T-cell (primary cell): ENCODE measurements at regions not wholly inside any gene's neighbourhood (a gene's known extent, or its start where the extent isn't known, plus 50 kb on each side); places are given as distances from the start of the nearest gene placed in this dataset.

Experiments used
- ATAC-seq, 4 experiments: fragments of 200-7000 bp in 3 of 4; fragments of 150-1000 bp in 1 of 4; cut with Tn5 transposase; replicated peaks in 1 of 4; 1 replicate in 3 of 4; 2 replicates in 1 of 4; pipeline ENCODE4 v1.10.0; 2021; ENCODE audit warnings: moderate library complexity in 3 of 4, mild to moderate bottlenecking in 2 of 4, moderate number of reproducible peaks in 1 of 4
- CTCF ChIA-PET, 2 donors: fragments of 300-600 bp; sonication (Branson Sonifier 250); formaldehyde crosslinking; loops; one replicate each; lab custom pipeline; 2022; ENCODE audit warnings: antibody characterized with exemption in 2 of 2; lab: Charles Lee
- POLR2A ChIA-PET, 2 donors: fragments of 300-600 bp; sonication (Branson Sonifier 250); formaldehyde crosslinking; loops; one replicate each; lab custom pipeline; 2022; ENCODE audit warnings: antibody characterized with exemption in 2 of 2; lab: Charles Lee
- DNase-seq, 35 experiments: peaks; one replicate each; pipeline versions ENCODE4 v3.0.0 to v3.0.0-alpha.2; 2013 to 2023
- H3K27ac ChIP-seq: one replicate; pipeline ENCODE4 v1.5.1; 2013; ENCODE audit warnings: low read length
- H3K27me3 ChIP-seq, 2 experiments: replicated peaks in 1 of 2; 1 replicate in 1 of 2; 2 replicates in 1 of 2; pipeline versions ENCODE4 v1.6.1 to v1.7.0; 2013; ENCODE audit warnings: low read length in 1 of 2, mixed read lengths in 1 of 2; ENCODE audit not compliant: control insufficient read depth in 2 of 2, insufficient read depth in 2 of 2; ENCODE audit errors: extremely low read depth in 1 of 2
- H3K36me3 ChIP-seq, 2 donors: 1 replicate in 1 of 2; 2 replicates in 1 of 2; pipeline versions ENCODE4 v1.6.1 to v1.7.0; 2013; ENCODE audit warnings: low read length in 1 of 2; ENCODE audit not compliant: control insufficient read depth in 2 of 2, insufficient read depth in 1 of 2; ENCODE audit errors: extremely low read depth in 1 of 2
- H3K4me1 ChIP-seq, 2 experiments: 1 replicate in 1 of 2; 2 replicates in 1 of 2; pipeline versions ENCODE4 v1.6.1 to v1.7.0; 2013; ENCODE audit warnings: low read length in 2 of 2, mixed read lengths in 1 of 2; ENCODE audit not compliant: insufficient read depth in 2 of 2, control insufficient read depth in 1 of 2; ENCODE audit errors: extremely low read depth in 1 of 2
- H3K4me3 ChIP-seq, 2 donors: 1 replicate in 1 of 2; 2 replicates in 1 of 2; pipeline versions ENCODE4 v1.5.1 to v1.7.0; 2013; ENCODE audit warnings: mild to moderate bottlenecking in 2 of 2, low read length in 1 of 2, moderate library complexity in 1 of 2; ENCODE audit not compliant: control insufficient read depth in 1 of 2; ENCODE audit errors: extremely low read depth in 1 of 2
- H3K9me3 ChIP-seq: 2 replicates; pipeline ENCODE4 v1.7.0; 2013
- H3K27ac Mint-ChIP-seq, 2 donors: one replicate each; pipeline ENCODE4 v1.8.0; 2020 to 2021; ENCODE audit warnings: mild to moderate bottlenecking in 2 of 2, mixed read lengths in 2 of 2
- H3K27me3 Mint-ChIP-seq, 2 donors: one replicate each; pipeline ENCODE4 v1.8.0; 2021 to 2022; ENCODE audit warnings: mixed read lengths in 2 of 2
- H3K36me3 Mint-ChIP-seq: one replicate; pipeline ENCODE4 v1.8.0; 2021; ENCODE audit warnings: mixed read lengths
- H3K4me1 Mint-ChIP-seq, 3 donors: one replicate each; pipeline ENCODE4 v1.8.0; 2020 to 2022; ENCODE audit warnings: mixed read lengths in 3 of 3, mild to moderate bottlenecking in 1 of 3
- H3K4me3 Mint-ChIP-seq, 3 donors: one replicate each; pipeline ENCODE4 v1.8.0; 2020 to 2022; ENCODE audit warnings: mild to moderate bottlenecking in 3 of 3, mixed read lengths in 3 of 3, moderate library complexity in 3 of 3
- H3K9me3 Mint-ChIP-seq, 3 donors: one replicate each; pipeline ENCODE4 v1.8.0; 2020 to 2022; ENCODE audit warnings: mixed read lengths in 3 of 3
- WGBS: methylation state at CpG from one replicate; pipeline ENCODE4 v1.1.5; 2013; ENCODE audit warnings: missing lambda C conversion rate; ENCODE audit not compliant: insufficient coverage; 5-methylcytosine and 5-hydroxymethylcytosine counted together

DNA sequence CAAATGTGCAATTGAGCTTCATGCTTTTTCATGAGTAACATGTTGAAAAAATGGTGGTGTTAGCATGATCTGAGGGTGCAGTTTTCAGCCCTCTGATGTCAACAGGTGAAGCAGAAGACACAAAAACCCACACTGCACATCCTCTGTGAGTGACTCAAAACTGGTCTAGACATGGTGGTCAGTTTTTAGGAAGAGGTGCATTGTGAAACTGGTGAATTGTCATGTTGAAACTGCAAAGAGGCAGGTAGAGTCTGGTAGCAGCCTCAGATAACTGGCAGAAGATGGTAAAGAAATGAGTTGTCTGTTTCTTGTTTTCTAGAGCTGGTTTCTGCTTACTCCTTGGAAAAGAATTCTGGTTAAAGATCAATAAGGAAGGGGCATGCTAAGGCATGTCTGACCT, 97.3 kb upstream of the HMCN1 start:
- H3K27ac ChIP-seq, result no peak overlapping the region
- H3K4me1 ChIP-seq, result no peaks in the 10 kb centered on the region
- no peak for DNase-seq
- Mint-ChIP-seq H3K27ac (no peak overlapping the region), H3K9me3 (peaks cover 2 to 14% (median 12%) of the 10 kb centered on the region in 3 donors), H3K4me1 (peaks cover 0 to 5% (median 5%) of the 10 kb centered on the region in 3 donors), H3K27me3 (no peaks in the 10 kb centered on the region), H3K4me3 (no peak overlapping the region), H3K36me3 (peaks cover 6% of the 10 kb centered on the region)
- ATAC-seq, result no peak
- H3K27me3 ChIP-seq, result no peaks in the 10 kb centered on the region
- POLR2A ChIA-PET, result no interaction called here
- CTCF ChIA-PET, result no interaction called here
- no peak overlapping the region for H3K4me3 ChIP-seq
- no peaks in the 10 kb centered on the region for H3K36me3 ChIP-seq
- no peaks in the 10 kb centered on the region for H3K9me3 ChIP-seq

DNA sequence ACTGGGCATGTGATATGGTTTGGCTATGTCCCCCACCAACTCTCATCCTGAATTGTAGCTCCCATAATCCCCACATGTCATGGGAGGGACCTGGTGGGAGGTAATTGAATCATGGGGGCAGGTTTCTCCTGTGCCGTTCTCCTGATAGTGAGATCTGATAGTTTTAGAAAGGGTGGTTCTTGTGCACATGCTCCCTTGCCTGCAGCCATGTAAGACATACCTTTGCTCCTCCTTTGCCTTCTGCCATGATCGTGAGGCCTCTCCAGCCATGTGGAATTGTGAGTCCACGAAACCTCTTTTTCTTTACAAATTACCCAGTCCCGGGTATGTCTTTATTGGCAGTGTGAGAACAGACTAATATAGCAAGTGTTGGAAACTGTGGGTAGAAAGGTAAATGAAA, 99.5 kb upstream of the HMCN1 start:
- Mint-ChIP-seq H3K4me3 (no peak overlapping the region), H3K27ac (no peak overlapping the region), H3K4me1 (peaks cover 0 to 5% (median 5%) of the 10 kb centered on the region in 3 donors), H3K27me3 (no peaks in the 10 kb centered on the region), H3K9me3 (peaks cover 2 to 14% (median 12%) of the 10 kb centered on the region in 3 donors), H3K36me3 (peaks cover 6% of the 10 kb centered on the region)
- CTCF ChIA-PET, result interaction anchor here in 1 of 2 donors (0.6 to 0.9 kb wide), 2 partner anchors 11 to 1435 kb away, joined by 3 read pairs; no protein-coding TSS in a partner anchor
- no peak for DNase-seq
- no CpG with 5 or more reads among the region's 4 CpGs for WGBS
- Histone ChIP-seq H3K36me3 (no peaks in the 10 kb centered on the region), H3K4me1 (no peaks in the 10 kb centered on the region), H3K27ac (no peak overlapping the region), H3K4me3 (no peak overlapping the region), H3K27me3 (no peaks in the 10 kb centered on the region), H3K9me3 (no peaks in the 10 kb centered on the region)
- no peak for ATAC-seq
- POLR2A ChIA-PET, result no interaction called here

DNA sequence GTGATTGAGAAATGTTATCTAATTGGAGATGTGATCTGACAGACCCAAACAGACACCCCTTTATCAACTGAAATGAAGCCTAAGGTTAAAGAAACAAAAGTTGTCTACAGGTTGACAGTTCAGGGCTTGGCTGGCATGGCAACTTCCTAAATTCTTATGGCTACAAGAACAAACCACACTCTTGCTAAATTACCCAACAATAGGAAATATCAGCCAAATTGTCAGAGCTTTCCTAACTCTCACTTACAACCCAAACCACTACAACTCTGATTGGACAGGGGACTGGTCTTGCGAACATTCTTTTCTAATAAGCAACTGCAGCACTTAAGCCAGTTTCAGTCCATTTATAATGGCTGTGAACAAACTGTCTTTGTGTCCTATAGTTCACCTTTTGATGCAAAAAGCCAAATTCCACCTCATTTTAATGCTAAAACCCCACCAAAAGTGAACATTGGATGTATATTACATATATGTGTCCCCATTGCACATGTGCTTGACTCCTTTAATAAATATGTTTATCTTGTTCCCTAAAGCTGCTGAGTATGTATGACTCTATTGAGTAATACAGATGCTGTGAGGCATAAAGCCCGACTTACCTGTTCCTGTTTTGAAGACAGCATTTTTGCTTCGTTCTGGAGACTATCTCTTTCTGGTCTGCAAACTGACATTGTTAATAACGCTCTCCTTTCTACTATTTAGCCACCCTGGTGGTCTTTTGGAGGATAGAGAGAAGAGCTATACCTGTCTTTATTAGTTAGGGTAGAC, 101.3 kb upstream of the HMCN1 start:
- Mint-ChIP-seq H3K4me1 (peaks cover 0 to 5% (median 5%) of the 10 kb centered on the region in 3 donors), H3K27me3 (no peaks in the 10 kb centered on the region), H3K27ac (no peak overlapping the region), H3K4me3 (no peak overlapping the region), H3K36me3 (peaks cover 3% of the 10 kb centered on the region), H3K9me3 (peaks cover 2 to 7% (median 6%) of the 10 kb centered on the region in 3 donors)
- Histone ChIP-seq H3K9me3 (no peaks in the 10 kb centered on the region), H3K27me3 (no peaks in the 10 kb centered on the region), H3K4me1 (no peaks in the 10 kb centered on the region), H3K36me3 (no peaks in the 10 kb centered on the region), H3K27ac (no peak overlapping the region), H3K4me3 (no peak overlapping the region)
- CTCF ChIA-PET, result no interaction called here
- POLR2A ChIA-PET, result no interaction called here
- no peak for ATAC-seq
- 100% methylated on average over 1 of the region's 4 CpGs for WGBS
- DNase-seq, result no peak

DNA sequence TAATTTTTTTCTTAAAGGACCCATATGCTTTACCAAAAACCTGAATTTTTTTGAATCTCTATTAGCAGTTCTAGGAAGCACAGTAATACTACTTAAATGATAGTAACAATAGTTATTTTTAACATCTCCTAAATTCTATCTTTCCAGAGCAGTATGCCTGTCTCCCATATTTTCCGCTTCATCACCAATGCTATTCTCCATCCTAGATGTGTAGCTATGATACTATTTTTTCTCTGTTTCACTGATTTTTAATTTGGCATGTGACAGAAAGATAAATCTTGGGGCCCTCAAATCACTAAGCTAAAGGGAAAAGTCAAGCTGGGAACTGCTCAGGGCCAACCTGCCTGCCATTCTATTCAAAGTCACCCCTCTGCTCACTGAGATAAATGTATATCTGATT, 102.3 kb upstream of the HMCN1 start:
- Mint-ChIP-seq H3K36me3 (peaks cover 3% of the 10 kb centered on the region), H3K27me3 (no peaks in the 10 kb centered on the region), H3K9me3 (peaks cover 2 to 7% (median 6%) of the 10 kb centered on the region in 3 donors), H3K4me1 (peaks cover 0 to 3% (median 0%) of the 10 kb centered on the region in 3 donors), H3K27ac (no peak overlapping the region), H3K4me3 (no peak overlapping the region)
- Histone ChIP-seq H3K27me3 (no peaks in the 10 kb centered on the region), H3K4me3 (no peak overlapping the region), H3K36me3 (no peaks in the 10 kb centered on the region), H3K27ac (no peak overlapping the region), H3K9me3 (no peaks in the 10 kb centered on the region), H3K4me1 (no peaks in the 10 kb centered on the region)
- no CpG with 5 or more reads among the region's 1 CpG for WGBS
- ATAC-seq (no peak), DNase-seq (no peak)
- ChIA-PET POLR2A (interaction anchor here in 1 of 2 donors (0.5 kb wide), 1 partner anchor 282 kb away, joined by 3 read pairs; no protein-coding TSS in a partner anchor), CTCF (interaction anchor here in 1 of 2 donors (0.5 kb wide), 1 partner anchor 179 kb away, joined by 3 read pairs; no protein-coding TSS in a partner anchor)

DNA sequence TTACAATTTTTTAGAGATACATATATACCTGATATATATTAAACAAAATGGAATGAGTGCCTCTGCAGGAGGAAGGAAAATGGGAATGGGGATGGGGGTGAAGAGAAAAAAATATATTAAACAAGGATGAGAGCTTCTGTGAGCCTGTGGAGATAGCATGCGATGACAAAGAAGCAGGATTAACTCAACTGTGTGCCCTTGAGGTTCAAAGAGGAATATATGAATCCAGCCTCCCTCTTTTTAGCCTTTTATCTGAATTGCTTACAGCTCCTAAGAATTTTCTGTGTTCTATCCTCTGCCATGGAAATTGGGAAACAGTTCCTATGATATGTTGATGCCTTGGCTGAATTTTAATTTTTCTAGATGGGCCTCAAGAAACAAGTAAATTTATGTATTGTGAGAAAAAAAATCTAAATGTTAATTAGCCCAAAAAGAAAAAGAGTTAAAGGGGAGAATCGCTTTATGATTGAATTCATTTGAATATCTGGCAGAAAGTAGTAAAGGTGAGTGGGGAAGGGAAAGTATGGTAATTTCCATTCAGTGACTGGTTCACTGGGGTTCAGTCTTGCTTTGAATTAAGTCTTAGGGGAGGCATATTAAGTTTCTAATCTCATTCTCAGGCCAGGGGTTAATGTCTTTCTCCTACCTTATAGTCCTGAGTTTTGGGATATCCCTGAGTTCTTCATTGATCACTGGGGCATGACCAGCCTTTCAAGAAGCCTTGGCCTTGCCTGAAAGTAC, 106.3 kb upstream of the HMCN1 start:
- H3K9me3 ChIP-seq, result no peaks in the 10 kb centered on the region
- Mint-ChIP-seq H3K36me3 (no peaks in the 10 kb centered on the region), H3K4me3 (no peak overlapping the region), H3K4me1 (no peaks in the 10 kb centered on the region), H3K27me3 (no peaks in the 10 kb centered on the region), H3K9me3 (peaks cover 0 to 4% (median 0%) of the 10 kb centered on the region in 3 donors), H3K27ac (peak overlapping the region in 1 of 2 donors; percentile 23)
- no peaks in the 10 kb centered on the region for H3K4me1 ChIP-seq
- DNase-seq, result no peak
- no peak for ATAC-seq
- no peak overlapping the region for H3K27ac ChIP-seq
- CTCF ChIA-PET, result no interaction called here
- WGBS, result 79% methylated on average over 2 of the region's 2 CpGs
- no peaks in the 10 kb centered on the region for H3K36me3 ChIP-seq
- POLR2A ChIA-PET, result no interaction called here
- no peaks in the 10 kb centered on the region for H3K27me3 ChIP-seq
- H3K4me3 ChIP-seq, result no peak overlapping the region

DNA sequence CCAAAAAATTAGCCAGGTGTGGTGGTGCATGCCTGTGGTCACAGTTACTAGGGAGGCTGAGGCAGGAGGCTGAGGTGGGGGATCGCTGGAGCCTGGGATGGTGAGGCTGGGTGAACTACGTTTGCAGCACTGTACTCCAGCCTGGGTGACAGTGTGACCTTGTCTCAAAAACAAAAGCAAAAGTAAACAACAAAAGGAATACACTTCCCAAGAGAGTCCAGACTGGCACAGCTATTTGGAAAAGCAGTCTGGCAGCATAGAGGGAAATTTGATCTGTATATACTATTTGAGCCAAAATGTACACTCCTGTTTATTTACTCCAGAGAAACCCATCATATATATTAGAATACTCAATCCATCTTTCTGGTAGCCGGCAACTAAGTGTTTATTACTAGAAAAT, 107.0 kb upstream of the HMCN1 start:
- Mint-ChIP-seq H3K4me1 (no peaks in the 10 kb centered on the region), H3K27ac (no peak overlapping the region), H3K36me3 (no peaks in the 10 kb centered on the region), H3K27me3 (no peaks in the 10 kb centered on the region), H3K4me3 (no peak overlapping the region), H3K9me3 (peaks cover 0 to 4% (median 0%) of the 10 kb centered on the region in 3 donors)
- H3K27me3 ChIP-seq, result no peaks in the 10 kb centered on the region
- no peaks in the 10 kb centered on the region for H3K4me1 ChIP-seq
- H3K27ac ChIP-seq, result no peak overlapping the region
- ChIA-PET POLR2A (no interaction called here), CTCF (no interaction called here)
- no peaks in the 10 kb centered on the region for H3K9me3 ChIP-seq
- no peak for DNase-seq
- ATAC-seq, result no peak
- no peaks in the 10 kb centered on the region for H3K36me3 ChIP-seq
- H3K4me3 ChIP-seq, result no peak overlapping the region
- WGBS, result no CpG with 5 or more reads among the region's 3 CpGs
